A172 (cell line): ENCODE measurements at regions not wholly inside any gene's neighbourhood (a gene's known extent, or its start where the extent isn't known, plus 50 kb on each side); places are given as distances from the start of the nearest gene placed in this dataset.
"Not testable (repeated sequence)": the region's sequence is repeated elsewhere in the genome, so short reads cannot be mapped to it uniquely, and the experiment has no call there.

Experiments used
- DNase-seq: peaks from one replicate; pipeline ENCODE4 v3.0.0-alpha.2; 2015; ENCODE audit warnings: low spot score

GRCh38 chr5:89350684-89351083 is 467.7 kb upstream of the MEF2C start:
- no peak for DNase-seq

- no peak for DNase-seq
These were observed 466.4 kb upstream of the MEF2C start for GRCh38 chr5:89349246-89349980.

GRCh38 chr5:89346573-89346972 is 463.6 kb upstream of the MEF2C start:
- DNase-seq, result no peak

GRCh38 chr5:89343666-89344065 is 460.7 kb upstream of the MEF2C start:
- DNase-seq, result no peak

GRCh38 chr5:89342106-89342876 is 459.3 kb upstream of the MEF2C start:
- DNase-seq, result no peak

- peak; percentile 29 for DNase-seq
These were observed 456.0 kb upstream of the MEF2C start for GRCh38 chr5:89338935-89339334.

- no peak for DNase-seq
These were observed 453.1 kb upstream of the MEF2C start for GRCh38 chr5:89336111-89336510.

- DNase-seq, result no peak
These were observed 447.2 kb upstream of the MEF2C start for GRCh38 chr5:89330140-89330539.

- DNase-seq, result no peak
These were observed 444.6 kb upstream of the MEF2C start for GRCh38 chr5:89327608-89328007.

GRCh38 chr5:89324990-89325389 is 442.0 kb upstream of the MEF2C start:
- no peak for DNase-seq

- no peak for DNase-seq
These were observed 437.7 kb upstream of the MEF2C start for GRCh38 chr5:89320421-89321277.

- DNase-seq, result not testable (repeated sequence)
These were observed 434.9 kb upstream of the MEF2C start for GRCh38 chr5:89317838-89318237.

- DNase-seq, result peak; percentile 11
These were observed 432.5 kb upstream of the MEF2C start for GRCh38 chr5:89315286-89316100.

- peak; percentile 89 for DNase-seq
These were observed 431.0 kb upstream of the MEF2C start for GRCh38 chr5:89313804-89314588.

GRCh38 chr5:89313044-89313443 is 430.1 kb upstream of the MEF2C start:
- peak; percentile 50 for DNase-seq

- DNase-seq, result peak; percentile 11
These were observed 426.3 kb upstream of the MEF2C start for GRCh38 chr5:89309268-89309667.

GRCh38 chr5:89308606-89309040 is 425.6 kb upstream of the MEF2C start:
- DNase-seq, result no peak

- DNase-seq, result no peak
These were observed 425.0 kb upstream of the MEF2C start for GRCh38 chr5:89307972-89308371.

GRCh38 chr5:89307141-89307540 is 424.2 kb upstream of the MEF2C start:
- not testable (repeated sequence) for DNase-seq

GRCh38 chr5:89303033-89303480 is 420.1 kb upstream of the MEF2C start:
- no peak for DNase-seq
